ENCODE measurements at regions not wholly inside any gene's neighbourhood (a gene's known extent, or its start where the extent isn't known, plus 50 kb on each side); places are given as distances from the start of the nearest gene placed in this dataset.

DNA sequence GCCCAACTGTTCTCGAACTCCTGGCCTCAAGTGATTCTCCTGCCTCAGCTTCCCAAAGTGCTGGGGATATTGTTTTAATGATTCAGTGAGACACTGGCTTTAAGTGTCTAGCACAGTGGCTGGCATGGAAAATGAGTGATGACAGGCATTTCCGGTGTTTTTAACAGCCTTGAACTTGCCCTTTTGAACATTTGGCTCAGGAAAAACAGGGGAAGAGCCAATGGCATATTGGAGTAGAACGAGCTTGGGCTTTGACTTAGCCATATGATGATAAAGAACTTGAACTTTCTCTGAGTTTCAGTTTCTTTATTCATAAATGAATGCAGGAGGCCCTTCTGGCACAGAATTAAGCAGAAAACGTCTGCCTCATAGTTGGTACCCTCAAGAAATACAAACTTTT is 145.0 kb upstream of the HS3ST4 start:
- TF ChIP-seq, protein P1, sequence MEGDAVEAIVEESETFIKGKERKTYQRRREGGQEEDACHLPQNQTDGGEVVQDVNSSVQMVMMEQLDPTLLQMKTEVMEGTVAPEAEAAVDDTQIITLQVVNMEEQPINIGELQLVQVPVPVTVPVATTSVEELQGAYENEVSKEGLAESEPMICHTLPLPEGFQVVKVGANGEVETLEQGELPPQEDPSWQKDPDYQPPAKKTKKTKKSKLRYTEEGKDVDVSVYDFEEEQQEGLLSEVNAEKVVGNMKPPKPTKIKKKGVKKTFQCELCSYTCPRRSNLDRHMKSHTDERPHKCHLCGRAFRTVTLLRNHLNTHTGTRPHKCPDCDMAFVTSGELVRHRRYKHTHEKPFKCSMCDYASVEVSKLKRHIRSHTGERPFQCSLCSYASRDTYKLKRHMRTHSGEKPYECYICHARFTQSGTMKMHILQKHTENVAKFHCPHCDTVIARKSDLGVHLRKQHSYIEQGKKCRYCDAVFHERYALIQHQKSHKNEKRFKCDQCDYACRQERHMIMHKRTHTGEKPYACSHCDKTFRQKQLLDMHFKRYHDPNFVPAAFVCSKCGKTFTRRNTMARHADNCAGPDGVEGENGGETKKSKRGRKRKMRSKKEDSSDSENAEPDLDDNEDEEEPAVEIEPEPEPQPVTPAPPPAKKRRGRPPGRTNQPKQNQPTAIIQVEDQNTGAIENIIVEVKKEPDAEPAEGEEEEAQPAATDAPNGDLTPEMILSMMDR (IDR thresholded peaks at IDR 0.05; ENCODE audit: low read depth, low read length), result no peak
- no peak for TF ChIP-seq EZH2phosphoT487 (IDR thresholded peaks at IDR 0.05; ENCODE audit: low read depth)
